Liver (tissue), 8 donors: ENCODE measurements at regions not wholly inside any gene's neighbourhood (a gene's known extent, or its start where the extent isn't known, plus 50 kb on each side); places are given as distances from the start of the nearest gene placed in this dataset.

Experiments used
- DNase-seq: peaks from one replicate; pipeline ENCODE4 v3.0.0-alpha.2; 2017; ENCODE audit warnings: low spot score
- H3K27ac ChIP-seq, 2 donors: one replicate each; pipeline ENCODE4 v1.7.0; 2013; ENCODE audit warnings: inconsistent platforms in 2 of 2, low read length in 2 of 2, control low read depth in 1 of 2, low read depth in 1 of 2, mild to moderate bottlenecking in 1 of 2
- H3K27me3 ChIP-seq, 4 donors: one replicate each; pipeline versions ENCODE4 v1.6.1 to v1.7.0; 2013; ENCODE audit warnings: low read length in 3 of 4, inconsistent platforms in 1 of 4, mild to moderate bottlenecking in 1 of 4, moderate library complexity in 1 of 4; ENCODE audit not compliant: control insufficient read depth in 4 of 4, insufficient read depth in 4 of 4
- H3K36me3 ChIP-seq, 4 donors: one replicate each; pipeline versions ENCODE4 v1.6.1 to v1.7.0; 2013; ENCODE audit warnings: low read length in 3 of 4, mild to moderate bottlenecking in 3 of 4, low read depth in 1 of 4, moderate library complexity in 1 of 4; ENCODE audit not compliant: control insufficient read depth in 4 of 4, insufficient read depth in 3 of 4
- H3K4me1 ChIP-seq, 4 donors: one replicate each; pipeline versions ENCODE4 v1.6.1 to v1.7.0; 2013; ENCODE audit warnings: low read length in 3 of 4, mild to moderate bottlenecking in 3 of 4, moderate library complexity in 1 of 4; ENCODE audit not compliant: control insufficient read depth in 4 of 4, insufficient read depth in 4 of 4
- H3K4me3 ChIP-seq, 3 donors: one replicate each; pipeline versions ENCODE4 v1.6.1 to v1.7.0; 2013; ENCODE audit warnings: low read length in 3 of 3, control low read depth in 1 of 3, low read depth in 1 of 3, mild to moderate bottlenecking in 1 of 3
- H3K9ac ChIP-seq, 2 donors: one replicate each; pipeline ENCODE4 v1.7.0; 2013; ENCODE audit warnings: low read length in 2 of 2, mild to moderate bottlenecking in 2 of 2, moderate library complexity in 2 of 2, control low read depth in 1 of 2, low read depth in 1 of 2
- H3K9me3 ChIP-seq, 4 donors: one replicate each; pipeline versions ENCODE4 v1.6.1 to v1.7.0; 2013; ENCODE audit warnings: low read length in 3 of 4; ENCODE audit not compliant: control insufficient read depth in 4 of 4
- ATF3 ChIP-seq: IDR thresholded peaks from 2 replicates; pipeline ENCODE4 v1.6.1; 2016; ENCODE audit warnings: antibody characterized with exemption
- CTCF ChIP-seq: fragments of 150-350 bp; IDR thresholded peaks from 2 replicates; pipeline ENCODE4 v1.5.1; 2017; ENCODE audit warnings: improper control_type of control experiment, low read depth, low read length; ENCODE audit not compliant: missing input control
- EGR1 ChIP-seq, 2 donors: IDR thresholded peaks; 2 replicates each; pipeline ENCODE4 v1.6.1; 2016 to 2018; ENCODE audit warnings: antibody characterized with exemption in 2 of 2, low read depth in 2 of 2
- FOXA1 ChIP-seq: IDR thresholded peaks from 2 replicates; pipeline ENCODE4 v1.6.1; 2016; ENCODE audit warnings: antibody characterized with exemption
- FOXA2 ChIP-seq: IDR thresholded peaks from 2 replicates; pipeline ENCODE4 v1.6.1; 2016; ENCODE audit warnings: antibody characterized with exemption
- GABPA ChIP-seq, 2 donors: IDR thresholded peaks in 1 of 2; conservative IDR thresholded peaks in 1 of 2; 2 replicates each; pipeline ENCODE4 v1.6.1; 2016; ENCODE audit warnings: antibody characterized with exemption in 2 of 2, mild to moderate bottlenecking in 1 of 2, moderate library complexity in 1 of 2
- HNF4A ChIP-seq, 2 donors: conservative IDR thresholded peaks; 2 replicates each; pipeline ENCODE4 v1.6.1; 2016; ENCODE audit warnings: antibody characterized with exemption in 2 of 2, mild to moderate bottlenecking in 2 of 2
- HNF4G ChIP-seq: IDR thresholded peaks from 2 replicates; pipeline ENCODE4 v1.6.1; 2016; ENCODE audit warnings: antibody characterized with exemption
- JUND ChIP-seq, 2 donors: IDR thresholded peaks; 2 replicates each; pipeline ENCODE4 v1.6.1; 2016; ENCODE audit warnings: antibody characterized with exemption in 2 of 2
- NR2F2 ChIP-seq: IDR thresholded peaks from 2 replicates; pipeline ENCODE4 v1.6.1; 2016; ENCODE audit warnings: antibody characterized with exemption
- RAD21 ChIP-seq, 2 donors: IDR thresholded peaks; 2 replicates each; pipeline ENCODE4 v1.6.1; 2016; ENCODE audit warnings: antibody characterized with exemption in 2 of 2, mild to moderate bottlenecking in 2 of 2
- RXRA ChIP-seq, 2 donors: IDR thresholded peaks; 2 replicates each; pipeline ENCODE4 v1.6.1; 2017 to 2018; ENCODE audit warnings: antibody characterized with exemption in 2 of 2, mild to moderate bottlenecking in 1 of 2
- SP1 ChIP-seq: IDR thresholded peaks from 2 replicates; pipeline ENCODE4 v1.6.1; 2018; ENCODE audit warnings: antibody characterized with exemption, mild to moderate bottlenecking
- TAF1 ChIP-seq: conservative IDR thresholded peaks from 2 replicates; pipeline ENCODE4 v1.6.1; 2016; ENCODE audit warnings: antibody characterized with exemption, mild to moderate bottlenecking
- YY1 ChIP-seq: IDR thresholded peaks from 2 replicates; pipeline ENCODE4 v1.6.1; 2016; ENCODE audit warnings: antibody characterized with exemption, mild to moderate bottlenecking
- ZBTB33 ChIP-seq: IDR thresholded peaks from 2 replicates; pipeline ENCODE4 v1.6.1; 2016; ENCODE audit warnings: antibody characterized with exemption
- WGBS: extraction: QIAGEN DNeasy Blood & Tissue Kit; methylation state at CpG from one replicate; pipeline ENCODE4 v1.1.7; 2013; 5-methylcytosine and 5-hydroxymethylcytosine counted together
- TF ChIP-seq, protein P1 (sequence below): IDR thresholded peaks from 2 replicates; pipeline ENCODE4 v1.6.1; 2016; ENCODE audit warnings: antibody characterized with exemption
- TF ChIP-seq, protein P2 (sequence below): IDR thresholded peaks from 2 replicates; pipeline ENCODE4 v1.6.1; 2016; ENCODE audit warnings: antibody characterized with exemption, mild to moderate bottlenecking
- donor health status: healthy.
- donor health status: healthy.
- donor health status: healthy.
- donor health status: healthy.
- donor health status: healthy.

- no peak for TF ChIP-seq CTCF
These were observed 154.9 kb upstream of the ANKRD28 start (continued) for GRCh38 chr3:15952543-15953175.

DNA sequence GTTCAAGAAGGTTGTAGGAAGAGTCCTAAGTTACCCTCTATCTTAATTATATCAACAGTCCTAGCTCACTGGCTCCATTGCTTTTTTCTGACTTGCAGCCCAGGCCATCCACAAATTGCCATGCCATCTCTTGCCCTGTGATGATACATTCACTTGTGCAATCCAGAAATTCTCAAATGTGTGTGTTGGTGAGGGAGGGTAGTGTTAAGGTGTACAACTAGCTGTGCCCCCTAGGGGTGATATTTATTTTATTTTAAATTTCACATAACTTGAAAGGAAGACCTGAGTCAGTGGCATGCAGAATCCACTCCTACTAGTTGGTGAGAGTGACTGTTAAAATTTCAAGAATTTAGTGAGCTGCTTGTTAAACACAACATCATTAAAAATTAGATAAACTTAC, 156.1 kb upstream of the ANKRD28 start:
- Histone ChIP-seq H3K27ac (no peak overlapping the region), H3K36me3 (no peaks in the 10 kb centered on the region), H3K9ac (no peak overlapping the region), H3K27me3 (no peaks in the 10 kb centered on the region), H3K9me3 (no peaks in the 10 kb centered on the region), H3K4me3 (no peak overlapping the region), H3K4me1 (peaks cover 2 to 20% (median 8%) of the 10 kb centered on the region in 4 donors)
- no peak for DNase-seq
- TF ChIP-seq RAD21 (IDR thresholded peaks at IDR 0.05) (peak; percentile 10 to 38), GABPA (IDR thresholded peaks at IDR 0.05 in 1 of 2, conservative IDR thresholded peaks at IDR 0.05 in 1 of 2) (no peak)

DNA sequence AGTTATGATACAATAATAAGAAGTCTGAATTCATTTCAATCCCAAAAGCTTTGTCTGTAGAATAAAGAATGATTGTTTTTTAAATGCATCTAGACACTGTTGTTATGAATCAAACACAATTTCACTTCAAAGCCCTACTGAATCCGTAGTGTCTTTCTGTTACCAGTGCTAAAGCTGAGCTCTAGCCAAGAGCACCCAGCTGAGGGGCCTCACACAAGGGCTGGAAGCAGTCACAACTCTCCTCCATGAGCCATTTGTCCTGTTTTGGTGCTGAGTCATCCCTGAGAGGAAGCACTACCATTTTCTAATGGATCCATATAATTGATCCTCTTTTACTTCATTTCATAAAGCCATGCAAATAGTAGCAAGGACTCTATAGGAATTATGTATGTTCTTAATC, 158.2 kb upstream of the ANKRD28 start:
- Histone ChIP-seq H3K27ac (no peak overlapping the region), H3K9ac (no peak overlapping the region), H3K27me3 (no peaks in the 10 kb centered on the region), H3K4me3 (no peak overlapping the region), H3K36me3 (no peaks in the 10 kb centered on the region), H3K4me1 (peaks cover 2 to 20% (median 8%) of the 10 kb centered on the region in 4 donors), H3K9me3 (no peaks in the 10 kb centered on the region)
- DNase-seq = no peak
- 80% methylated on average over 1 of the region's 1 CpG for WGBS
- no peak for TF ChIP-seq RAD21 (IDR thresholded peaks at IDR 0.05)
- no peak for TF ChIP-seq HNF4G
- no peak for TF ChIP-seq GABPA (IDR thresholded peaks at IDR 0.05 in 1 of 2, conservative IDR thresholded peaks at IDR 0.05 in 1 of 2)
- no peak for TF ChIP-seq NR2F2
- TF ChIP-seq CTCF = no peak
- TF ChIP-seq ZBTB33 = no peak
- no peak for TF ChIP-seq HNF4A (conservative IDR thresholded peaks at IDR 0.05)
- no peak for TF ChIP-seq FOXA1
- TF ChIP-seq, protein P1, sequence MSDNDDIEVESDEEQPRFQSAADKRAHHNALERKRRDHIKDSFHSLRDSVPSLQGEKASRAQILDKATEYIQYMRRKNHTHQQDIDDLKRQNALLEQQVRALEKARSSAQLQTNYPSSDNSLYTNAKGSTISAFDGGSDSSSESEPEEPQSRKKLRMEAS = no peak
- no peak for TF ChIP-seq EGR1 (IDR thresholded peaks at IDR 0.05; ENCODE audit: low read depth in 2 of 2)
- TF ChIP-seq, protein P2, sequence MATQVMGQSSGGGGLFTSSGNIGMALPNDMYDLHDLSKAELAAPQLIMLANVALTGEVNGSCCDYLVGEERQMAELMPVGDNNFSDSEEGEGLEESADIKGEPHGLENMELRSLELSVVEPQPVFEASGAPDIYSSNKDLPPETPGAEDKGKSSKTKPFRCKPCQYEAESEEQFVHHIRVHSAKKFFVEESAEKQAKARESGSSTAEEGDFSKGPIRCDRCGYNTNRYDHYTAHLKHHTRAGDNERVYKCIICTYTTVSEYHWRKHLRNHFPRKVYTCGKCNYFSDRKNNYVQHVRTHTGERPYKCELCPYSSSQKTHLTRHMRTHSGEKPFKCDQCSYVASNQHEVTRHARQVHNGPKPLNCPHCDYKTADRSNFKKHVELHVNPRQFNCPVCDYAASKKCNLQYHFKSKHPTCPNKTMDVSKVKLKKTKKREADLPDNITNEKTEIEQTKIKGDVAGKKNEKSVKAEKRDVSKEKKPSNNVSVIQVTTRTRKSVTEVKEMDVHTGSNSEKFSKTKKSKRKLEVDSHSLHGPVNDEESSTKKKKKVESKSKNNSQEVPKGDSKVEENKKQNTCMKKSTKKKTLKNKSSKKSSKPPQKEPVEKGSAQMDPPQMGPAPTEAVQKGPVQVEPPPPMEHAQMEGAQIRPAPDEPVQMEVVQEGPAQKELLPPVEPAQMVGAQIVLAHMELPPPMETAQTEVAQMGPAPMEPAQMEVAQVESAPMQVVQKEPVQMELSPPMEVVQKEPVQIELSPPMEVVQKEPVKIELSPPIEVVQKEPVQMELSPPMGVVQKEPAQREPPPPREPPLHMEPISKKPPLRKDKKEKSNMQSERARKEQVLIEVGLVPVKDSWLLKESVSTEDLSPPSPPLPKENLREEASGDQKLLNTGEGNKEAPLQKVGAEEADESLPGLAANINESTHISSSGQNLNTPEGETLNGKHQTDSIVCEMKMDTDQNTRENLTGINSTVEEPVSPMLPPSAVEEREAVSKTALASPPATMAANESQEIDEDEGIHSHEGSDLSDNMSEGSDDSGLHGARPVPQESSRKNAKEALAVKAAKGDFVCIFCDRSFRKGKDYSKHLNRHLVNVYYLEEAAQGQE = no peak
- TF ChIP-seq JUND (IDR thresholded peaks at IDR 0.05) = no peak
- no peak for TF ChIP-seq FOXA2
- no peak for TF ChIP-seq ATF3
- no peak for TF ChIP-seq SP1
- TF ChIP-seq TAF1 = no peak
- TF ChIP-seq RXRA (IDR thresholded peaks at IDR 0.05) = no peak
- TF ChIP-seq YY1 = no peak
